NT2/D1 (cell line): ENCODE measurements at regions not wholly inside any gene's neighbourhood (a gene's known extent, or its start where the extent isn't known, plus 50 kb on each side); places are given as distances from the start of the nearest gene placed in this dataset.

ENCODE experiments used
- SUZ12 ChIP-seq: IDR thresholded peaks from 2 replicates; pipeline ENCODE4 v1.6.1; 2011; ENCODE audit not compliant: insufficient read length, insufficient read depth; ENCODE audit errors: extremely low read depth
- YY1 ChIP-seq: IDR thresholded peaks from 2 replicates; pipeline ENCODE4 v1.6.1; 2011; ENCODE audit not compliant: insufficient read length, insufficient read depth
- ZNF274 ChIP-seq: IDR thresholded peaks from 2 replicates; pipeline ENCODE4 v1.6.1; 2011; ENCODE audit warnings: mild to moderate bottlenecking, low read depth, low read length

DNA sequence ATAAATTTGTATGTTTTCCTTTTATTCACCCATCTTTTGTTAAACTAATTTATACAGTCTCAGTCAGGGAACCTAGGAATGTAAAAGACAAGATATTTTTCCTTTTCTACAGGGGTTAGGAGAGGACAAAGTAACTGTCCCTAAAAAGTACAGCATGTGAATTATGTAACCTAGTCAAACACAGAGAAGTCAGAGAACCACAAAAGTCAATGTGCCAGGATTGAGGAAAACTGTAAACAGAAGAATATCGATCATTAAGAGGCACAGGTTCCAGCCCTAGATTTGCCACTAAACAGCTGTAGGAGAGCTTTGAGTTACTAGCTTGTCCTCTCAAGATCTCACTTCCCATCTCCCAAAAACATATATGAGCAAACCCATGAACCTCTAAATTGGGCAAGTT lies 550.9 kb upstream of the FAT3 start:
- no peak for TF ChIP-seq SUZ12
- no peak for TF ChIP-seq YY1
- no peak for TF ChIP-seq ZNF274
